Right atrium auricular region (tissue), 2 donors: ENCODE measurements at regions not wholly inside any gene's neighbourhood (a gene's known extent, or its start where the extent isn't known, plus 50 kb on each side); places are given as distances from the start of the nearest gene placed in this dataset.

Experiments used
- DNase-seq: peaks from one replicate; pipeline ENCODE4 v3.0.0-alpha.2; 2019; ENCODE audit warnings: low spot score
- H3K27ac ChIP-seq, 2 donors: fragments of 200-600 bp; sonication (generic); 1 replicate in 1 of 2; 2 replicates in 1 of 2; pipeline ENCODE4 v1.5.1; 2016 to 2019
- H3K27me3 ChIP-seq, 2 donors: fragments of 200-600 bp; sonication (generic); one replicate each; pipeline versions ENCODE4 v1.5.1 to v1.6.0; 2017 to 2019
- H3K36me3 ChIP-seq: fragments of 200-600 bp; sonication (generic); one replicate; pipeline ENCODE4 v1.5.1; 2016
- H3K4me1 ChIP-seq, 2 donors: fragments of 200-600 bp; sonication (generic); one replicate each; pipeline versions ENCODE4 v1.5.1 to v1.6.0; 2017 to 2019
- H3K4me3 ChIP-seq, 2 donors: fragments of 200-600 bp; sonication (generic); 1 replicate in 1 of 2; 2 replicates in 1 of 2; pipeline ENCODE4 v1.5.1; 2017 to 2019; ENCODE audit warnings: mild to moderate bottlenecking in 1 of 2, moderate library complexity in 1 of 2
- H3K9me3 ChIP-seq, 2 donors: fragments of 200-600 bp; sonication (generic); one replicate each; pipeline ENCODE4 v1.5.1; 2019
- TF ChIP-seq, protein P1 (sequence below), 2 donors: fragments of 200-600 bp; sonication (generic); IDR thresholded peaks; one replicate each; pipeline ENCODE4 v1.5.1; 2019; ENCODE audit warnings: antibody characterized with exemption in 2 of 2

- Histone ChIP-seq H3K4me3 (no peak overlapping the region), H3K4me1 (no peaks in the 10 kb centered on the region), H3K36me3 (no peaks in the 10 kb centered on the region), H3K27ac (no peak overlapping the region), H3K9me3 (peaks cover 4 to 7% of the 10 kb centered on the region in 2 donors), H3K27me3 (no peaks in the 10 kb centered on the region)
- TF ChIP-seq, protein P1, sequence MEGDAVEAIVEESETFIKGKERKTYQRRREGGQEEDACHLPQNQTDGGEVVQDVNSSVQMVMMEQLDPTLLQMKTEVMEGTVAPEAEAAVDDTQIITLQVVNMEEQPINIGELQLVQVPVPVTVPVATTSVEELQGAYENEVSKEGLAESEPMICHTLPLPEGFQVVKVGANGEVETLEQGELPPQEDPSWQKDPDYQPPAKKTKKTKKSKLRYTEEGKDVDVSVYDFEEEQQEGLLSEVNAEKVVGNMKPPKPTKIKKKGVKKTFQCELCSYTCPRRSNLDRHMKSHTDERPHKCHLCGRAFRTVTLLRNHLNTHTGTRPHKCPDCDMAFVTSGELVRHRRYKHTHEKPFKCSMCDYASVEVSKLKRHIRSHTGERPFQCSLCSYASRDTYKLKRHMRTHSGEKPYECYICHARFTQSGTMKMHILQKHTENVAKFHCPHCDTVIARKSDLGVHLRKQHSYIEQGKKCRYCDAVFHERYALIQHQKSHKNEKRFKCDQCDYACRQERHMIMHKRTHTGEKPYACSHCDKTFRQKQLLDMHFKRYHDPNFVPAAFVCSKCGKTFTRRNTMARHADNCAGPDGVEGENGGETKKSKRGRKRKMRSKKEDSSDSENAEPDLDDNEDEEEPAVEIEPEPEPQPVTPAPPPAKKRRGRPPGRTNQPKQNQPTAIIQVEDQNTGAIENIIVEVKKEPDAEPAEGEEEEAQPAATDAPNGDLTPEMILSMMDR (IDR thresholded peaks at IDR 0.05) = no peak
- no peak for DNase-seq
Observed at GRCh38 chr14:87644689-87645088, 348.3 kb downstream of the GALC start.

DNA sequence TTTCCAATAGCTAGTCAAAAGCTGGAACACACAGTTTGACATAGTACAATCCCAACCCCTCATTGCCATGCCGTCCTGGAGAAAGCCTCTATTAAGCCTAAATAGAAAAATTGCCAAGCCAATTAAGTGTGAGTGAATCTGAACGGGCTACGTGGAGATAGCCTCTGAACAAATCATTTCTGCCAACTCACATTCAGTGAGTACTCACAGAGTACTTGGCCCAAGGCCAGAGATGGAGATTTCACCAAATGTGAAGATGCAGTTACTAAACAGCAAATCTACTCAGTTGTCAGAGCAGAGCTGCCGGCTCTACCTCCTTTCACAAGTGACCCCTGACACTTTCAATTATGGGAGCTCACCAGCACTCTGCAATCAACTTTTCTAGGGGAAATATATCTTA, 350.0 kb downstream of the GALC start:
- peak; percentile 66 for DNase-seq
- no peak overlapping the region for H3K27ac ChIP-seq
- no peaks in the 10 kb centered on the region for H3K4me1 ChIP-seq
- no peak overlapping the region for H3K4me3 ChIP-seq
- TF ChIP-seq, protein P1 (IDR thresholded peaks at IDR 0.05) = no peak
- H3K36me3 ChIP-seq = no peaks in the 10 kb centered on the region
- no peaks in the 10 kb centered on the region for H3K27me3 ChIP-seq
- no peaks in the 10 kb centered on the region for H3K9me3 ChIP-seq

GRCh38 chr14:87640553-87640952, 352.4 kb downstream of the GALC start:
- DNase-seq = no peak
- H3K4me3 ChIP-seq = no peak overlapping the region

DNA sequence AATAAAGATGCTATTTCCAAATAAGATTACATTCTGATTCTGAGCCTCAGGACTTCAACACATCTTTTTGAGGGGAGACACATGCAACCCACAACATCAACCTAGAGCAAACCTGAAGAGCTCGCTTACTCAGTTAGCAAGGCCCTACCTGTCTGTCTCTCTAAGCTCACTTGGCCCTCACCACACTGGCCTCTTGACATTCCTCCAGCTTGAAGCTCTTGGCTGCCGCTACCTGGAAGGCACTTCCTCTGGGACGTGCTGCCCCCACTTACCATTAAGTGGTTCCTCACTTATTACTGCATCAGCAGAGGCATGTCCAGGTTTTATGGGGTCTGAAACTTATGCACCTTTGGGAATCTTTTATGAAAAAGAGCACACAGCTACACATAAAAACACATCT, 354.8 kb downstream of the GALC start:
- no peak for DNase-seq
- TF ChIP-seq, protein P1 (IDR thresholded peaks at IDR 0.05) = no peak

More at GRCh38 chr14:87640553-87640952, 352.4 kb downstream of the GALC start:
- no peaks in the 10 kb centered on the region for H3K9me3 ChIP-seq
- no peaks in the 10 kb centered on the region for H3K4me1 ChIP-seq
- no peak overlapping the region for H3K27ac ChIP-seq
- H3K36me3 ChIP-seq = no peaks in the 10 kb centered on the region
- no peaks in the 10 kb centered on the region for H3K27me3 ChIP-seq
- TF ChIP-seq, protein P1 (IDR thresholded peaks at IDR 0.05) = no peak

GRCh38 chr14:87635442-87635841, 357.5 kb downstream of the GALC start:
- H3K4me1 ChIP-seq = no peaks in the 10 kb centered on the region
- H3K4me3 ChIP-seq = no peak overlapping the region
- H3K9me3 ChIP-seq = no peaks in the 10 kb centered on the region
- no peaks in the 10 kb centered on the region for H3K27me3 ChIP-seq
- no peak for DNase-seq
- H3K27ac ChIP-seq = no peak overlapping the region
- TF ChIP-seq, protein P1 (IDR thresholded peaks at IDR 0.05) = no peak
- H3K36me3 ChIP-seq = no peaks in the 10 kb centered on the region

More for the DNA sequence above, 354.8 kb downstream of the GALC start:
- no peak overlapping the region for H3K27ac ChIP-seq
- H3K36me3 ChIP-seq = no peaks in the 10 kb centered on the region
- no peaks in the 10 kb centered on the region for H3K4me1 ChIP-seq
- H3K4me3 ChIP-seq = no peak overlapping the region
- H3K9me3 ChIP-seq = no peaks in the 10 kb centered on the region
- no peaks in the 10 kb centered on the region for H3K27me3 ChIP-seq

DNA sequence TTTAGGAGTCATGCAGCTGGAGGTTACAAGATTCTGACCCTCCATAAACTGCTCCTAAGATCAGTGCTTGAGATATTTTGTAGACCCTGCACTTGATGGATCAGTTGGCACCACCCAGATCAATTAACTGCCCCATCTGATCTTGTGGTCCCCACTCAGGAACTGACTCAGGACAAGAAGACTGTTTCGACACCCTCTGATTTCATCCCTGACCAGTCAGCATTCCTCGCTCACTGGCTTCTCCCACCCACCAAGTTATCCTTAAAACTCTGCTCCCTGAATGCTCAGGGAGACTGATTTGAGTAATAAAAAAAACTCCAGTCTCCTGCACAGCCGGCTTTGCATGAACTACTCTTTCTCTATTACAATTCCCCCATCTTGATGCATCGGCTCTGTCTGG, 360.2 kb downstream of the GALC start:
- Histone ChIP-seq H3K27ac (no peak overlapping the region), H3K4me1 (peaks cover 0 to 7% of the 10 kb centered on the region in 2 donors), H3K27me3 (no peaks in the 10 kb centered on the region), H3K4me3 (no peak overlapping the region), H3K36me3 (no peaks in the 10 kb centered on the region), H3K9me3 (no peaks in the 10 kb centered on the region)
- no peak for DNase-seq
- TF ChIP-seq, protein P1 (IDR thresholded peaks at IDR 0.05) = no peak
